H7 (cell line): ENCODE measurements at regions not wholly inside any gene's neighbourhood (a gene's known extent, or its start where the extent isn't known, plus 50 kb on each side); places are given as distances from the start of the nearest gene placed in this dataset.

Source experiments
- DNase-seq: peaks from one replicate; pipeline ENCODE4 v3.0.0; 2012
- H3K27me3 ChIP-seq: 2 replicates; pipeline ENCODE4 v1.6.0; 2011; ENCODE audit warnings: mild to moderate bottlenecking, low read length; ENCODE audit not compliant: control insufficient read depth, insufficient read depth
- H3K36me3 ChIP-seq: replicated peaks from 2 replicates; pipeline ENCODE4 v1.5.1; 2011; ENCODE audit warnings: low read length; ENCODE audit not compliant: control insufficient read depth, insufficient read depth
- H3K4me3 ChIP-seq: 2 replicates; pipeline ENCODE4 v1.5.1; 2011; ENCODE audit warnings: low read depth, mild to moderate bottlenecking, control low read depth, low read length, moderate library complexity; ENCODE audit not compliant: insufficient read depth

GRCh38 chr4:18381186-18381585, 359.6 kb upstream of the LCORL start:
- H3K4me3 ChIP-seq: no peak overlapping the region
- no peaks in the 10 kb centered on the region for H3K27me3 ChIP-seq
- H3K36me3 ChIP-seq: no peaks in the 10 kb centered on the region
- no peak for DNase-seq

DNA sequence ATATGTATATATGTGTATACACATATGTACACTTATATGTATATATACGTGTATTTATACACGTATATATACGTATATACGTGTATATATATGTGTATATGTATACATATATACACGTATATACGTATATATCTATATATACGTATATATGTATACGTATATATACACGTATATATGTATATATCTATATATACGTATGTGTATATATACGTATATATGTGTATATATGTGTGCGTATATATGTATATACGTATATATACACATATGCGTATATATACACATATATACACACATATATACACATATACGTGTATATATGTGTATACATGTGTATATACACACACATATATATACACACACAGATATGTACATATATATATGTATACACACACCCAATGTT, 348.0 kb upstream of the LCORL start:
- H3K27me3 ChIP-seq: no peaks in the 10 kb centered on the region
- no peak overlapping the region for H3K4me3 ChIP-seq
- H3K36me3 ChIP-seq: no peaks in the 10 kb centered on the region
- DNase-seq: no peak

DNA sequence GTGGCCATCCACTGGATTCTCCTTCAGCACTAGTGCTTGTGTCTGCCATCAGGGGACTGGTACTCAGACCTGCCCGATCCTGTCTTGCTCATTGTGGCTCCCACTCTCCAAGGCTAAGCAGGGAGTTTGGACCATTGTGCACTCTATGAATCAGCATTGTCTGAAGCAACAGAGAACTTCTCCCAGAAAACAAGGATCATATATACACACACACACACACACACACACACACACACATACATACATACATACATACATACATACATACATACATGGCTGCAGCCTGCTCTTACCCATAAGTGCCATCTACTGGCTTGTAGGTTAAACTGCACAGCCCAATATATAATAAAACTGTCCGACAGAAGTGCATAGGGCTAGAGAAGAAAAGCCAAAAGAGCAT, 345.3 kb upstream of the LCORL start:
- DNase-seq: no peak
- no peaks in the 10 kb centered on the region for H3K27me3 ChIP-seq
- H3K4me3 ChIP-seq: no peak overlapping the region
- no peaks in the 10 kb centered on the region for H3K36me3 ChIP-seq

DNA sequence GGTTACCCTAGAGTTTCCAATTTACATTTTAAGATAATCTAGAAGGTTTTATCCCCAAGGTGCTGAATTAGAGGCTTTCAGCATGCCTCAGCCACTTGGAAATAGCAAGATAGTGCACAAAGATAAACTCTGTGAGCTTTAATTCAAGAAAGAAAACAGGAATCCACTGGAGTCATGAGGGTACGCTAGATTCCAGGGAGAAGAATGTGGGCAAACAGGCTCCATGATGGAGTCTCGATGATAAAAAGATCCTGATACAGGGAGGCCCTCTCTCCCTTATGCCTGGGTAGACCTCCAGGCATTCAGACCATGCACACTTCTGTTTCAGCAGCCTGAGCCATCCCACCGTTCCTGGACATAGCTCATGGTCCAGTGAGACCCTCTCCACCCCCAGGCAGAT, 344.6 kb upstream of the LCORL start:
- Histone ChIP-seq H3K36me3 (no peaks in the 10 kb centered on the region), H3K4me3 (no peak overlapping the region), H3K27me3 (no peaks in the 10 kb centered on the region)
- DNase-seq: no peak

DNA sequence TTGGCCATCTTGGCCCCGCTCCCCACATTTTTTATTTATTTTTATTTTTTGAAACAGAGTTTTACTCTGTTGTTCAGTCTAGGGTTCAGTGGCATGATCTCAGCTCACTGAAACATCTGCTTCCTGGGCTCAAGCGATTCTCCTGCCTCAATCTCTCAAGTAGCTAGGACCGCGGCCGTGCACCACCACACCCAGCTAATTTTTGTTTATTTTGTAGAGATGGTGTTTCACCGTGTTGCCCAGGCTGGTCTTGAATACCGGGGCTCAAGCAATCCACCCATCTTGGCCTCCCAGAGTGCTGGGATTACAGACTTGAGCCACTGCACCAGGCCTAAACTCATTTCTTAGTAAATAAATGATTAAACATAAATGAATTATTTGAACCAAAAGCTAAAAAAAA, 322.0 kb upstream of the LCORL start:
- Histone ChIP-seq H3K27me3 (no peaks in the 10 kb centered on the region), H3K4me3 (no peak overlapping the region), H3K36me3 (no peaks in the 10 kb centered on the region)
- DNase-seq: no peak

GRCh38 chr4:18342847-18343246, 321.3 kb upstream of the LCORL start:
- H3K27me3 ChIP-seq: no peaks in the 10 kb centered on the region
- H3K4me3 ChIP-seq: no peak overlapping the region
- DNase-seq: no peak
- H3K36me3 ChIP-seq: no peaks in the 10 kb centered on the region

GRCh38 chr4:18321956-18322530, 300.5 kb upstream of the LCORL start:
- H3K27me3 ChIP-seq: no peaks in the 10 kb centered on the region
- no peaks in the 10 kb centered on the region for H3K36me3 ChIP-seq
- no peak for DNase-seq
- H3K4me3 ChIP-seq: no peak overlapping the region

DNA sequence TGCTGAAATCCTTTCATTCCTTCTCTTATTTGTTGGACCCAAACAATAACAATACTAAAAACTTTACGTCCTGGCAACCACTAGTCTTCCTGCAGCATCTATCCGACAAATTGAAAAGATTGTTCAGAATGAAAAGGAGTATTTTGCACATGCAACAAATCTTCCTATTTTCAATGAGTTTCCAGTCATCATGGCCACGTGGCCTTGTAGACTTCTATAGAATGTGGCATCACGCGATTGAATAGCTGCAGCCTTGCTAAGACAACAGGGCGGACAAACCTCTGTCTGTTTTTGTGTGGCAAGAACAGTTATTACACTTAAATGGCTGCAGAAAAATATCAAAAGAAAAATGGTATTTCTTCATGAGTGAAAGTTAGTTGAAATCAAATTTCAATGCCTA, 297.9 kb upstream of the LCORL start:
- Histone ChIP-seq H3K27me3 (no peaks in the 10 kb centered on the region), H3K36me3 (no peaks in the 10 kb centered on the region), H3K4me3 (no peak overlapping the region)
- DNase-seq: no peak

GRCh38 chr4:18318682-18319388, 297.3 kb upstream of the LCORL start:
- no peak for DNase-seq
- Histone ChIP-seq H3K36me3 (no peaks in the 10 kb centered on the region), H3K4me3 (no peak overlapping the region), H3K27me3 (no peaks in the 10 kb centered on the region)

- Histone ChIP-seq H3K27me3 (no peaks in the 10 kb centered on the region), H3K36me3 (no peaks in the 10 kb centered on the region), H3K4me3 (no peak overlapping the region)
- no peak for DNase-seq
Observed at GRCh38 chr4:18314731-18315130, 293.2 kb upstream of the LCORL start.

GRCh38 chr4:18297684-18298083, 276.1 kb upstream of the LCORL start:
- Histone ChIP-seq H3K4me3 (no peak overlapping the region), H3K36me3 (no peaks in the 10 kb centered on the region), H3K27me3 (no peaks in the 10 kb centered on the region)
- no peak for DNase-seq

DNA sequence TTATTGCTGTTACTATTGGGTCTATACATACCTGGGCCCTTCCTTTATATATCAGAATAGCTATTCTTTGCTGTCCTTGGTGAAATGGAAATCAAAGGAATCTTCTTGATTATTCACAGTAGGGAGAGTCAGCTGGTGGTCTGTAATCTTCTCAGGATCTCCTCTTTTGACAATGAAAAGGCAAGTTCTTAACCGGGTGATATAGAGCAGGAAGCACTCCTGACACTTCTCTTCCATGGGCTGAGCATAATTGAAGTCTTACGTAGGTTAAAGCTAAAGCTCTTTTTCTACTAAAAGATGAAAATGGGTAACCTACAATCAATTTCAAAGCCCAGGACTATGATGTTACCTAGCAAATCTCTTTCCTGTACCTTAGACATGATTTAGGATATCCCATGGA, 274.9 kb upstream of the LCORL start:
- DNase-seq: no peak
- Histone ChIP-seq H3K27me3 (no peaks in the 10 kb centered on the region), H3K36me3 (no peaks in the 10 kb centered on the region), H3K4me3 (no peak overlapping the region)

GRCh38 chr4:18294846-18295245, 273.3 kb upstream of the LCORL start:
- Histone ChIP-seq H3K4me3 (no peak overlapping the region), H3K27me3 (no peaks in the 10 kb centered on the region), H3K36me3 (no peaks in the 10 kb centered on the region)
- no peak for DNase-seq

GRCh38 chr4:18294021-18294420, 272.5 kb upstream of the LCORL start:
- no peaks in the 10 kb centered on the region for H3K27me3 ChIP-seq
- DNase-seq: no peak
- H3K36me3 ChIP-seq: no peaks in the 10 kb centered on the region
- H3K4me3 ChIP-seq: no peak overlapping the region

DNA sequence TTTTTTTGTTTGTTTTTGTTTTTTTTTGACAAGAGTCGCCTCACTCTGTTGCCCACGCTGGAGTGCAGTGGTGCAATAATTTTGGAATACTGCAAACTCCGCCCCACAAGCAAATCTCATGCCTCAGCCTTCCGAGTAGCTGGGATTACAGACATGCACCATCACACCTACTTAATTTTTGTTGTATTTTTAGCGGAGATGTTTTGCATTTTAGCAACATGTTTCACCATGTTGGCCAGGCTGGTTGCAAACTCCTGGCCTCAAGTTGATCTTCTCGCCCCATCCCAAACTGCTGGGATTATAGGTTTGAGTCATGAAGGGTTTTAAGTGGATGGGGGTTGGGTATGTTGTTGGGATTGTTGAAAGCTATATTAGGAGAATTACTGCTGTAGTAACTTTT, 270.9 kb upstream of the LCORL start:
- DNase-seq: no peak
- no peaks in the 10 kb centered on the region for H3K27me3 ChIP-seq
- no peaks in the 10 kb centered on the region for H3K36me3 ChIP-seq
- no peak overlapping the region for H3K4me3 ChIP-seq

- Histone ChIP-seq H3K36me3 (no peaks in the 10 kb centered on the region), H3K27me3 (no peaks in the 10 kb centered on the region), H3K4me3 (no peak overlapping the region)
- no peak for DNase-seq
Observed at GRCh38 chr4:18291981-18292380, 270.4 kb upstream of the LCORL start.
